ENCODE measurements at regions not wholly inside any gene's neighbourhood (a gene's known extent, or its start where the extent isn't known, plus 50 kb on each side); places are given as distances from the start of the nearest gene placed in this dataset.

DNA sequence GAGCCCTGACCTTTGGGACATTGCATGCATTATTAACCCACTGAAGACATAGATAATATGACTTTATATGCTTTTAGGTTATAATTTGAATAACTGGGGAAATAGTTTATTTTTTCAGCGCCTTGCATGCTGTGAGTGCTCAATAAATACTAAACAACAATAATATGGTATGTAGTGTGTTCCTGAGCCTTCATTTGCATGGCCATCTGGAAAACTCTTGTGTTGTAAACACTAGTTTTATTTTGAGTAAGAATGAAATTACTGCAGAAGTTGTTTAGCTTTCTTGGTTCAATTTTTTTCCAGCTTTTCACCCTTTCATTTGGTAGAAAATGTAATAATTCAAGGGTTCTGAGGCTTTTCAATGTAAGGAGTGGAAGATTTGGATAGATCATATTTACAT, 189.3 kb upstream of the GALNT5 start:
- TF ChIP-seq, protein P1, sequence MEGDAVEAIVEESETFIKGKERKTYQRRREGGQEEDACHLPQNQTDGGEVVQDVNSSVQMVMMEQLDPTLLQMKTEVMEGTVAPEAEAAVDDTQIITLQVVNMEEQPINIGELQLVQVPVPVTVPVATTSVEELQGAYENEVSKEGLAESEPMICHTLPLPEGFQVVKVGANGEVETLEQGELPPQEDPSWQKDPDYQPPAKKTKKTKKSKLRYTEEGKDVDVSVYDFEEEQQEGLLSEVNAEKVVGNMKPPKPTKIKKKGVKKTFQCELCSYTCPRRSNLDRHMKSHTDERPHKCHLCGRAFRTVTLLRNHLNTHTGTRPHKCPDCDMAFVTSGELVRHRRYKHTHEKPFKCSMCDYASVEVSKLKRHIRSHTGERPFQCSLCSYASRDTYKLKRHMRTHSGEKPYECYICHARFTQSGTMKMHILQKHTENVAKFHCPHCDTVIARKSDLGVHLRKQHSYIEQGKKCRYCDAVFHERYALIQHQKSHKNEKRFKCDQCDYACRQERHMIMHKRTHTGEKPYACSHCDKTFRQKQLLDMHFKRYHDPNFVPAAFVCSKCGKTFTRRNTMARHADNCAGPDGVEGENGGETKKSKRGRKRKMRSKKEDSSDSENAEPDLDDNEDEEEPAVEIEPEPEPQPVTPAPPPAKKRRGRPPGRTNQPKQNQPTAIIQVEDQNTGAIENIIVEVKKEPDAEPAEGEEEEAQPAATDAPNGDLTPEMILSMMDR (IDR thresholded peaks at IDR 0.05), result no peak
- TF ChIP-seq POLR2A (IDR thresholded peaks at IDR 0.05) (no peak), EP300 (IDR thresholded peaks at IDR 0.05) (no peak), POLR2AphosphoS5 (IDR thresholded peaks at IDR 0.05) (no peak)
